ENCODE measurements at regions not wholly inside any gene's neighbourhood (a gene's known extent, or its start where the extent isn't known, plus 50 kb on each side); places are given as distances from the start of the nearest gene placed in this dataset.

DNA sequence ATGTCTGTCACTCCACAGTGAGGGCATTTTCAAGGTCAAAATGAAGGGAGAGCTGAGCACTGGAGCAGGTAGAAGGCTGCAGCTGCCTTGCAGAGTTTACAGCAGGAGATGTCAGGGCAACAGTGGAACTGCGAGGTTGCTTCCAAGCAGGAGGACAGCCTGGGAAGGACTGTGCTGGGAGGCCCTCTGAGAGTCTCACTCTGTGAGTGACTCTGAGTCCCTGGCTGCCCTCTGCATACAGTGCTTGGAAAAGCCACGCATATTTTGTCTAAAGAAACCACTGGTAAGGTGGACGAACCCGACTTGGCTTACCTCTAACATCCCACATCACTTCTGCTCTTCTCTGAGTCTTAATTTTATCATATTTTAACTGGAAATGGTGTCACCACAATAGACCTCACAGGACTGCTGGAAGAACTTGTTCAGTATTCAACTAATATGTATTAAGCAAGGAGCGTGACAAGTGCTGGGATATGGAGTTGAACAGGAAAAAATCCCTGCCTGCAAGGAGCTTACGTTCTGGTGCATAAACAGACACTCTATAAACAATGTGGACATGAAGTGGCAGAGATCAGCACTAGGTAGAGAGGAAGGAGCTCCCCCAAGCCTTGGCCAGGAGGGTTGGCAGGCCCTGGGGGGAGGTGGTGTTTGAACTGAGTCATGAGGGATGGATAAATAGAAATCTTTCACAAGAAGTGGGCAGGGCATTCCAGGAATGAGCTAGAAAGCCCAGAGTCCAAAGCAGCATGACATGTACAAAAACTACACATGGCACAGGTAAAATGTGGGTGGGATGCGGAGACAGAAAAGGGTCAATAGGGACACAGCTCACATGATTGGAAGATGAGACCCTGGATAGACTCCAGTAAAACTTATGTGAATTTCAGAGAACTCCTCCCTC, 64.0 kb upstream of the FOXE1 start:
- Histone ChIP-seq H3K79me2 (ENCODE audit: insufficient read depth, low read length) (no peaks in the 10 kb centered on the region), H2AFZ (ENCODE audit: insufficient read depth, low read depth, low read length, poor library complexity, severe bottlenecking) (no peak overlapping the region), H3K27me3 (ENCODE audit: control insufficient read depth in 2 of 2, insufficient read depth in 2 of 2, low read length in 2 of 2) (peaks cover 13 to 18% of the 10 kb centered on the region in 2 donors), H3K4me2 (replicated peaks; ENCODE audit: extremely low read depth, low read length, poor library complexity, severe bottlenecking) (no peak overlapping the region), H3K4me1 (ENCODE audit: control insufficient read depth in 1 of 2, insufficient read depth in 2 of 2, low read length in 2 of 2) (no peaks in the 10 kb centered on the region), H3K4me3 (replicated peaks in 1 of 3; ENCODE audit: low read depth in 2 of 3, low read length in 3 of 3) (no peak overlapping the region), H3K27ac (ENCODE audit: low read depth in 1 of 2, low read length in 2 of 2) (no peak overlapping the region), H3K9ac (ENCODE audit: insufficient read depth, low read length, poor library complexity, severe bottlenecking) (no peak overlapping the region), H3K9me3 (replicated peaks in 1 of 2; ENCODE audit: control insufficient read depth in 1 of 2, insufficient read depth in 1 of 2, low read length in 2 of 2) (no peaks in the 10 kb centered on the region), H4K20me1 (ENCODE audit: insufficient read depth, low read length) (no peaks in the 10 kb centered on the region), H3K36me3 (replicated peaks in 1 of 2; ENCODE audit: control insufficient read depth in 1 of 2, insufficient read depth in 2 of 2, low read length in 2 of 2) (no peaks in the 10 kb centered on the region)
- WGBS (ENCODE audit: insufficient coverage): 77% methylated on average over 3 of the region's 7 CpGs
- Mint-ChIP-seq H3K27ac (peak overlapping the region in 1 of 7 donors; percentile 3), H3K27me3 (ENCODE audit: low read depth in 3 of 3) (peaks cover 11 to 15% (median 12%) of the 10 kb centered on the region in 3 donors), H3K4me1 (no peaks in the 10 kb centered on the region), H3K4me3 (peak overlapping the region in 1 of 2 donors; percentile 24), H3K36me3 (no peaks in the 10 kb centered on the region), H3K9me3 (peaks cover 0 to 2% (median 0%) of the 10 kb centered on the region in 7 donors)
- no peak for DNase-seq
- intact Hi-C loops (cut with micrococcal nuclease): no loop called here
- TF ChIP-seq, protein P1, sequence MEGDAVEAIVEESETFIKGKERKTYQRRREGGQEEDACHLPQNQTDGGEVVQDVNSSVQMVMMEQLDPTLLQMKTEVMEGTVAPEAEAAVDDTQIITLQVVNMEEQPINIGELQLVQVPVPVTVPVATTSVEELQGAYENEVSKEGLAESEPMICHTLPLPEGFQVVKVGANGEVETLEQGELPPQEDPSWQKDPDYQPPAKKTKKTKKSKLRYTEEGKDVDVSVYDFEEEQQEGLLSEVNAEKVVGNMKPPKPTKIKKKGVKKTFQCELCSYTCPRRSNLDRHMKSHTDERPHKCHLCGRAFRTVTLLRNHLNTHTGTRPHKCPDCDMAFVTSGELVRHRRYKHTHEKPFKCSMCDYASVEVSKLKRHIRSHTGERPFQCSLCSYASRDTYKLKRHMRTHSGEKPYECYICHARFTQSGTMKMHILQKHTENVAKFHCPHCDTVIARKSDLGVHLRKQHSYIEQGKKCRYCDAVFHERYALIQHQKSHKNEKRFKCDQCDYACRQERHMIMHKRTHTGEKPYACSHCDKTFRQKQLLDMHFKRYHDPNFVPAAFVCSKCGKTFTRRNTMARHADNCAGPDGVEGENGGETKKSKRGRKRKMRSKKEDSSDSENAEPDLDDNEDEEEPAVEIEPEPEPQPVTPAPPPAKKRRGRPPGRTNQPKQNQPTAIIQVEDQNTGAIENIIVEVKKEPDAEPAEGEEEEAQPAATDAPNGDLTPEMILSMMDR (IDR thresholded peaks at IDR 0.05): no peak

- Mint-ChIP-seq H3K27me3 (ENCODE audit: low read depth in 3 of 3) (peaks cover 8 to 12% (median 9%) of the 10 kb centered on the region in 3 donors), H3K36me3 (no peaks in the 10 kb centered on the region), H3K9me3 (peaks cover 0 to 5% (median 2%) of the 10 kb centered on the region in 7 donors), H3K4me3 (no peak overlapping the region), H3K4me1 (no peaks in the 10 kb centered on the region), H3K27ac (no peak overlapping the region)
- Histone ChIP-seq H3K4me3 (replicated peaks in 1 of 3; ENCODE audit: low read depth in 2 of 3, low read length in 3 of 3) (no peak overlapping the region), H3K79me2 (ENCODE audit: insufficient read depth, low read length) (no peaks in the 10 kb centered on the region), H4K20me1 (ENCODE audit: insufficient read depth, low read length) (no peaks in the 10 kb centered on the region), H3K9ac (ENCODE audit: insufficient read depth, low read length, poor library complexity, severe bottlenecking) (no peak overlapping the region), H3K27ac (ENCODE audit: low read depth in 1 of 2, low read length in 2 of 2) (no peak overlapping the region), H3K9me3 (replicated peaks in 1 of 2; ENCODE audit: control insufficient read depth in 1 of 2, insufficient read depth in 1 of 2, low read length in 2 of 2) (peaks cover 0 to 2% of the 10 kb centered on the region in 2 donors), H3K36me3 (replicated peaks in 1 of 2; ENCODE audit: control insufficient read depth in 1 of 2, insufficient read depth in 2 of 2, low read length in 2 of 2) (no peaks in the 10 kb centered on the region), H3K4me2 (replicated peaks; ENCODE audit: extremely low read depth, low read length, poor library complexity, severe bottlenecking) (no peak overlapping the region), H2AFZ (ENCODE audit: insufficient read depth, low read depth, low read length, poor library complexity, severe bottlenecking) (no peak overlapping the region), H3K4me1 (ENCODE audit: control insufficient read depth in 1 of 2, insufficient read depth in 2 of 2, low read length in 2 of 2) (no peaks in the 10 kb centered on the region), H3K27me3 (ENCODE audit: control insufficient read depth in 2 of 2, insufficient read depth in 2 of 2, low read length in 2 of 2) (peaks cover 15 to 18% of the 10 kb centered on the region in 2 donors)
- intact Hi-C loops (cut with micrococcal nuclease): no loop called here
- 100% methylated on average over 5 of the region's 5 CpGs for WGBS (ENCODE audit: insufficient coverage)
- DNase-seq: no peak
- TF ChIP-seq, protein P1 (IDR thresholded peaks at IDR 0.05): no peak
These were observed 62.5 kb upstream of the FOXE1 start for GRCh38 chr9:97790542-97790941.
